Neural crest cell (in vitro differentiated cells): ENCODE measurements at regions not wholly inside any gene's neighbourhood (a gene's known extent, or its start where the extent isn't known, plus 50 kb on each side); places are given as distances from the start of the nearest gene placed in this dataset.

Experiments
- DNase-seq: peaks from one replicate; pipeline ENCODE4 v3.0.0; 2021; ENCODE audit warnings: low read depth, mixed read lengths, low spot score
- H3K27ac Mint-ChIP-seq: one replicate; pipeline ENCODE4 v1.8.0; 2021; ENCODE audit warnings: mild to moderate bottlenecking, mixed read lengths; ENCODE audit not compliant: unreplicated experiment
- H3K27me3 Mint-ChIP-seq: 2 replicates; pipeline ENCODE4 v1.8.0; 2021; ENCODE audit warnings: low read depth, mild to moderate bottlenecking, mixed read lengths
- H3K36me3 Mint-ChIP-seq: 2 replicates; pipeline ENCODE4 v1.8.0; 2021; ENCODE audit warnings: low read depth, mild to moderate bottlenecking, mixed read lengths
- H3K4me1 Mint-ChIP-seq: 2 replicates; pipeline ENCODE4 v1.8.0; 2021; ENCODE audit warnings: mixed read lengths
- H3K4me3 Mint-ChIP-seq: one replicate; pipeline ENCODE4 v1.8.0; 2021; ENCODE audit warnings: mild to moderate bottlenecking, mixed read lengths
- H3K9me3 Mint-ChIP-seq: 2 replicates; pipeline ENCODE4 v1.8.0; 2021; ENCODE audit warnings: mixed read lengths
- TF ChIP-seq, protein P1 (sequence below): fragments of 200-600 bp; sonication (generic); conservative IDR thresholded peaks from 2 replicates; pipeline ENCODE4 v1.5.0; 2021; ENCODE audit warnings: antibody characterized with exemption, mild to moderate bottlenecking

DNA sequence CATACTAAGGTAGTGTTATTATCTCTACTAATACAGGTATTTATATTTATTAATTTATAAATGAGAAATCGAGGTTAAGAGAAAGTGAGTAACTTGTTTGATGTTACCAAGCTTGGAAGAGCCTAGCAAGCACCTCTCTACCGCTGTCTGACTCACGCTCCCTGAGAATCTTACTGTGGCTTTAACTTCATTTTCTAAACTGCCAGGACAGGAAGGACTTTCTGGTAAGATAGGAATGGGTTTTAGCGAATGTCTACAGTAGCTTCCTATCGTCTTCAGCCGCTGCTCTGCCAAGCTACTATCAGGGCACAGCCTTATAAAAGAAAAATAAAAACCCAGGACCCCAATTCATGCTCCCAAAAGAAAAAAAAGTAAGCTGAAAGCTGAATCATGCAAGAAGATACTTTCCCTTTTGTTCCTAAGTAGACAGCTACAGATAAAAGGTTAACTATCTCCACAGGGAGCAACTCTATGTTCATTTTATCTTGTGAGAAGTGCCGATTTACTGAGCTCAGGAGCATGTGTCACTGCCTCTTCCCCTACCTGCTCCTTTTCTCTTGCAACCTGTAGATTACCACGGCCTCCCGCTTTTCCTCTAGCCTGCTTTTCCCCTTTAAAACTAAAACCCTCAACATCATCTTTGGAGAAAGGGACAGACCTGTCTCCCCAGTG, 60.2 kb downstream of the THNSL1 start:
- DNase-seq = no peak
- no peak overlapping the region for H3K27ac Mint-ChIP-seq
- TF ChIP-seq, protein P1, sequence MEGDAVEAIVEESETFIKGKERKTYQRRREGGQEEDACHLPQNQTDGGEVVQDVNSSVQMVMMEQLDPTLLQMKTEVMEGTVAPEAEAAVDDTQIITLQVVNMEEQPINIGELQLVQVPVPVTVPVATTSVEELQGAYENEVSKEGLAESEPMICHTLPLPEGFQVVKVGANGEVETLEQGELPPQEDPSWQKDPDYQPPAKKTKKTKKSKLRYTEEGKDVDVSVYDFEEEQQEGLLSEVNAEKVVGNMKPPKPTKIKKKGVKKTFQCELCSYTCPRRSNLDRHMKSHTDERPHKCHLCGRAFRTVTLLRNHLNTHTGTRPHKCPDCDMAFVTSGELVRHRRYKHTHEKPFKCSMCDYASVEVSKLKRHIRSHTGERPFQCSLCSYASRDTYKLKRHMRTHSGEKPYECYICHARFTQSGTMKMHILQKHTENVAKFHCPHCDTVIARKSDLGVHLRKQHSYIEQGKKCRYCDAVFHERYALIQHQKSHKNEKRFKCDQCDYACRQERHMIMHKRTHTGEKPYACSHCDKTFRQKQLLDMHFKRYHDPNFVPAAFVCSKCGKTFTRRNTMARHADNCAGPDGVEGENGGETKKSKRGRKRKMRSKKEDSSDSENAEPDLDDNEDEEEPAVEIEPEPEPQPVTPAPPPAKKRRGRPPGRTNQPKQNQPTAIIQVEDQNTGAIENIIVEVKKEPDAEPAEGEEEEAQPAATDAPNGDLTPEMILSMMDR = no peak
- no peaks in the 10 kb centered on the region for H3K9me3 Mint-ChIP-seq
- no peaks in the 10 kb centered on the region for H3K27me3 Mint-ChIP-seq
- peaks cover 10% of the 10 kb centered on the region for H3K4me1 Mint-ChIP-seq
- H3K36me3 Mint-ChIP-seq = no peaks in the 10 kb centered on the region
- no peak overlapping the region for H3K4me3 Mint-ChIP-seq

DNA sequence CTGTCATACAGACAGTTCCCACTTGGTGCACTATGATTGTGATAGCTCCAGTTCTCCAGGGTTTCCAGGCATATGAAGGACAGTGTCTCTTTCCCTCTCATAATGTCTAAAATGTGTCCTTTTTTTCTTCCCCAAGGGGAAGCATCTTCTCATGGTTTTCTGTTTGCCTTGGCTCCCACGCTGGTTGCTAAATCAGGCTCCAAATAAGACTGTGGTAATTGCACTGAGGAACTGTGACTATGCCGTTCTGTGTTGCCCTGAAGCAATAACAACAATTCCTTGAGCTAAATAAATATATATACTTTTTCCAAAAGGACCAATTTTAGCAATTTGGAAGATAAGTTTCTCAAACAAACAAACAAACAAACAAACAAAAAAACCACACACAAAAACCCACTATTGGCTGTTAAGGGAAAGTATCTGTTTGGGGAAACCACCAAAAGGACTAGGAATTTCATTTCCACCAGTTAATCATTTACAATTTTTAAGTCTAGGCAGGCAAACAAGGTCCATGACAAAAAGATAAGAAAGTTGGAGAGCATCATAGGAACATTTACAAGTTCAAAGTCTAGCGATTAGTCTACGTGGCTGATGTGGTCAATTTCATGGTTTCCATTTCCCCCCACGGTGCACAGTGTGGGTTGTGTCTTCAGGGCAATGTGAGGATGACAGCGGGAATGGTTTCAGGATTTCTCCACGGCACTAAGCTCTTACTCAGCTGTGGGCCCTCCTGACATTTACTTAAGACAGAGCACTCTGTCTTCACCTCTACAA, 62.4 kb downstream of the THNSL1 start:
- no peak for DNase-seq
- H3K27ac Mint-ChIP-seq = no peak overlapping the region
- H3K4me1 Mint-ChIP-seq = peaks cover 31% of the 10 kb centered on the region
- no peaks in the 10 kb centered on the region for H3K9me3 Mint-ChIP-seq
- no peaks in the 10 kb centered on the region for H3K36me3 Mint-ChIP-seq
- no peak overlapping the region for H3K4me3 Mint-ChIP-seq
- no peaks in the 10 kb centered on the region for H3K27me3 Mint-ChIP-seq
- TF ChIP-seq, protein P1 = no peak

DNA sequence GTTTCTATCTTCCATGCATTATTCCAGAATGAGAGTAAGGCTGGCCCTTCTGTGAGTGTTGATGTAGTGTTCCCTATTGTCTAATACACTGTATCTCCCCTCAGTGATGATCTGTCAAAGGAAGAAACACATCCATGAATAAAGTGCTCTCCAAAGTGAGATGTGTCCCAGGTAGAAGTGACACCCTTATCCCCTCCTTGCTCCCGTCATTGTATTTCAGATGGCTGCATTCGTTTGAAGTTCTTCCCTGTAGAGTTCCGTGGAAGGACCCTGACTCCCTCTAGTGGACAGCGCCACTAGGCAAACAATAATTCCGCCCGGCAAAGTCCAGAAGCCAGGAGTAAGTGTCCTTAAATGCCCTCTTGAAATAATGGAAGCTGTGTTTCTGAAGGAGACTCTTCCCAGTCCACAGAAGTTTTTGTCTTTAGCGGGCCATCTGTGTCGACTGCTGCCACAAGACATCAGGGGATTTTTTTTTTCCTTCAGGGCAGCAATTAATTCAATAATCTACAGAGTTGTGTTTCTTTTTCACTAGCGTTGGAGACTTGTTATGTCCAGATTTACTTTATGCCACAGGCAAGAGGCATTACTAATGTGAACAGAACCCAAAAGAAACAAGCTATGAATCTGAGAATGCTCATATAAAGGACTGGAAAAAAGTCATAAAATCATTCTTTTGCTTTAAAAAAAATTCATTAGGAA, 64.6 kb downstream of the THNSL1 start:
- Mint-ChIP-seq H3K4me1 (peaks cover 38% of the 10 kb centered on the region), H3K27ac (no peak overlapping the region), H3K4me3 (peak overlapping the region; percentile 5), H3K36me3 (no peaks in the 10 kb centered on the region), H3K9me3 (no peaks in the 10 kb centered on the region), H3K27me3 (no peaks in the 10 kb centered on the region)
- TF ChIP-seq, protein P1 = peak; percentile 95
- DNase-seq = peak; percentile 90

DNA sequence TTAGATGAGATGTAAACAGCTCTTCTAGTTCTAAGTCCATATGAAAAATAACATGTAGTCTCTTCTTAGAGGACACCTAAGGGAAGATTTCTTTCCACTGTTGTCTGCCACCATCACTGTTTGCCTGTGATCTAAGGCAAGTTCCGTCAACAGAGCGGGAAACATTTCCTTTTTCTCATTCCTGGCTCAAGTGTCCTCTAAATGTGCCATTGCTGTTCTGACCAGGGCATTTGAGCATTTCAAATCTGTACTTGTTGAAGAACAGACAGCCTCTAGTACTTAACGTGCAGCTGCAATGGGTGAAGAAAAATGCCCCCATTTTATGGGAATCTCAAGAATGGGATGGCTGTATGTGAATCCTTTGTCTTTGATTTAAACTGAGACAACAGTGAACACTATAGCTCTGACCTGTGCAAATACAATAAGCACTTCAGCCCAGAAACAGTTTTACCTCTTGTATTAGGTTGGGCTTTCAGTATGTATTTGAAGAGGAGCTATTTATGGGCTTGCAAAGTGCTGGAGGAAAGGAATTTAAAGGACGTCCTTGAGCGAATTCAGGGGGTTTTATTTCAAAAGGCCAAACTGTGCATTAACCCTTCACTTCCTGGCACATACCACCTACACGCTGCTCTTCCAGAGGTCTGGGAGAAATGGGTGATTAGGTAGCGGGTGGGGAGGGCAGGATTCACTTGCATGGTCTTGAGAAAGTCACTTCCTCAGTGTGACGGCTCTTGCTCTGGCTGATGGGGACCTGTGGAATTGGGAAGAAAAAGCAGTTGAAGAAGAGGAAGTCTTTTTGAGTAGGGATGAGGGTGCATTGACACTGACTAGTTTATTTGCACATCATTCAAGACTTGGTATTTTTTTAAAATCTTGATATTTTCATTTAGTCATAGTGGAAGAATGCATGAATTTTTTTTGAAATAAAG, 66.1 kb downstream of the THNSL1 start:
- TF ChIP-seq, protein P1 = no peak
- peak overlapping the region; percentile 72 for H3K27ac Mint-ChIP-seq
- no peak for DNase-seq
- H3K9me3 Mint-ChIP-seq = no peaks in the 10 kb centered on the region
- peak overlapping the region; percentile 14 for H3K4me3 Mint-ChIP-seq
- no peaks in the 10 kb centered on the region for H3K27me3 Mint-ChIP-seq
- H3K36me3 Mint-ChIP-seq = no peaks in the 10 kb centered on the region
- peaks cover 38% of the 10 kb centered on the region for H3K4me1 Mint-ChIP-seq
